ENCODE measurements at regions not wholly inside any gene's neighbourhood (a gene's known extent, or its start where the extent isn't known, plus 50 kb on each side); places are given as distances from the start of the nearest gene placed in this dataset.
A peak's percentile ranks its signal among the peaks of the same experiment; 100 is the strongest.

- TF ChIP-seq JUND (IDR thresholded peaks at IDR 0.05; ENCODE audit: low read length), result no peak
Measured at GRCh38 chr9:38286766-38287165, 105.7 kb upstream of the ALDH1B1 start (continued).

GRCh38 chr9:38286357-38286756 lies 106.1 kb upstream of the ALDH1B1 start:
- no peak overlapping the region for H2AFZ ChIP-seq (ENCODE audit: low read length)
- H4K5ac ChIP-seq (ENCODE audit: insufficient read length, low read depth, low read length), result no peak overlapping the region
- H3K4me1 ChIP-seq (replicated peaks in 1 of 4; ENCODE audit: control insufficient read depth in 3 of 4, insufficient read depth in 4 of 4, low read length in 3 of 4), result peaks cover 5 to 11% (median 7%) of the 10 kb centered on the region in 4 experiments
- H3K23ac ChIP-seq (ENCODE audit: insufficient read length), result no peak overlapping the region
- CTCF ChIA-PET (ENCODE audit: partially characterized antibody), result interaction anchor here (1.1 to 1.6 kb wide), 3 partner anchors 18 to 125 kb away, joined by 3 read pairs; no protein-coding TSS in a partner anchor
- H4K20me1 ChIP-seq (replicated peaks in 1 of 2; ENCODE audit: control insufficient read depth in 1 of 2, insufficient read depth in 2 of 2, low read length in 2 of 2), result no peaks in the 10 kb centered on the region
- H2BK15ac ChIP-seq (ENCODE audit: low read length), result no peak overlapping the region
- no peak overlapping the region for H3K4me2 ChIP-seq (ENCODE audit: insufficient read depth in 1 of 2, low read depth in 2 of 2, low read length in 2 of 2)
- H4K8ac ChIP-seq (ENCODE audit: extremely low read depth, insufficient read depth, low read length), result no peak overlapping the region
- POLR2A ChIA-PET (ENCODE audit: partially characterized antibody), result no interaction called here
- no peak overlapping the region for H3K56ac ChIP-seq (replicated peaks; ENCODE audit: insufficient read length, low read depth, low read length)
- H3K18ac ChIP-seq (ENCODE audit: extremely low read depth, low read length), result no peak overlapping the region
- no peak overlapping the region for H2AK5ac ChIP-seq (ENCODE audit: low read depth, low read length)
- H3K4me3 ChIP-seq (ENCODE audit: extremely low read depth in 1 of 4, insufficient read depth in 2 of 4, low read depth in 3 of 4, low read length in 4 of 4), result no peak overlapping the region
- no peaks in the 10 kb centered on the region for H3K23me2 ChIP-seq (ENCODE audit: low read depth, low read length)
- no peak overlapping the region for H2BK5ac ChIP-seq (ENCODE audit: low read depth, low read length)
- DNase-seq (ENCODE audit: low read depth in 1 of 2, low spot score in 2 of 2), result no peak
- H2BK20ac ChIP-seq (ENCODE audit: low read length), result no peak overlapping the region
- H2BK120ac ChIP-seq (replicated peaks; ENCODE audit: low read depth, low read length), result no peak overlapping the region
- H3K79me1 ChIP-seq (ENCODE audit: low read depth, low read length), result no peaks in the 10 kb centered on the region
- H3K79me2 ChIP-seq (ENCODE audit: control insufficient read depth in 1 of 2, insufficient read depth in 2 of 2, low read length in 2 of 2), result no peaks in the 10 kb centered on the region
- no peak overlapping the region for H2BK12ac ChIP-seq (ENCODE audit: low read depth, low read length)
- no peak overlapping the region for H3K9ac ChIP-seq (replicated peaks in 1 of 4; ENCODE audit: extremely low read depth in 1 of 4, low read depth in 3 of 4, low read length in 3 of 4)
- no peak overlapping the region for H3K14ac ChIP-seq (ENCODE audit: insufficient read length)
- H3K27ac ChIP-seq (ENCODE audit: low read depth, low read length), result no peak overlapping the region
- H3K4ac ChIP-seq (replicated peaks; ENCODE audit: insufficient read length, low read depth, low read length), result no peak overlapping the region
- no peaks in the 10 kb centered on the region for H3K27me3 ChIP-seq (replicated peaks in 1 of 4; ENCODE audit: control insufficient read depth in 3 of 4, extremely low read depth in 1 of 4, insufficient read depth in 3 of 4, low read length in 3 of 4)
- FAIRE-seq, result no peak
- TF ChIP-seq POU5F1 (IDR thresholded peaks at IDR 0.05; ENCODE audit: low read depth, low read length) (no peak), KDM1A (IDR thresholded peaks at IDR 0.05; ENCODE audit: borderline replicate concordance, low read length) (peak; percentile 57; the same call in 1 of the 2 replicates)
- no peaks in the 10 kb centered on the region for H3K9me3 ChIP-seq (ENCODE audit: insufficient read depth in 2 of 2, low read depth in 1 of 2, low read length in 1 of 2)
- H4K91ac ChIP-seq (replicated peaks; ENCODE audit: insufficient read length, low read length), result no peak overlapping the region
- no peaks in the 10 kb centered on the region for H3K36me3 ChIP-seq (ENCODE audit: control insufficient read depth in 2 of 4, insufficient read depth in 4 of 4, low read length in 3 of 4)

Data from H1 (cell line).